ENCODE measurements at regions not wholly inside any gene's neighbourhood (a gene's known extent, or its start where the extent isn't known, plus 50 kb on each side); places are given as distances from the start of the nearest gene placed in this dataset.

DNA sequence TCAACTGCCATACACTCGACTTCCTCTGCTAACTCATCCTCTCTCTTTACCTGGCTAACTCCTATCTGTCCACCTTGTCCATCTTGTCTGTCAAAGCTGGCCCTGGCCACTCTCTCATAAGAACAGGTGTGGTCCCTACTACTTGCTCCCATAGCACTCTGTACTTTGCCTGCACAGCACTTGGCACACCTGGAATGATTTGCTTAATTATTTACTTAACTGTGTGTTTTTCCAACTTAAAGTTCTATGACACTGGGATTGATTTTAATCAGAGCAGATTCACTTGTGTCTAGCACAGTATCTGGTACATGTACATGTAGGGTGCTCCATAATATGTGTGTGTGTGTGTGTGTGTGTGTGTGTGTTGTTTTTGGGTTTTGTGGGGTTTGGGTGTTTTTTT, 111.6 kb downstream of the ZNF281 start (continued):
- TF ChIP-seq TRIM28 (IDR thresholded peaks at IDR 0.05) = no peak
- no peak for TF ChIP-seq GABPB2 (CRISPR knock-in tag; conservative IDR thresholded peaks at IDR 0.05)

DNA sequence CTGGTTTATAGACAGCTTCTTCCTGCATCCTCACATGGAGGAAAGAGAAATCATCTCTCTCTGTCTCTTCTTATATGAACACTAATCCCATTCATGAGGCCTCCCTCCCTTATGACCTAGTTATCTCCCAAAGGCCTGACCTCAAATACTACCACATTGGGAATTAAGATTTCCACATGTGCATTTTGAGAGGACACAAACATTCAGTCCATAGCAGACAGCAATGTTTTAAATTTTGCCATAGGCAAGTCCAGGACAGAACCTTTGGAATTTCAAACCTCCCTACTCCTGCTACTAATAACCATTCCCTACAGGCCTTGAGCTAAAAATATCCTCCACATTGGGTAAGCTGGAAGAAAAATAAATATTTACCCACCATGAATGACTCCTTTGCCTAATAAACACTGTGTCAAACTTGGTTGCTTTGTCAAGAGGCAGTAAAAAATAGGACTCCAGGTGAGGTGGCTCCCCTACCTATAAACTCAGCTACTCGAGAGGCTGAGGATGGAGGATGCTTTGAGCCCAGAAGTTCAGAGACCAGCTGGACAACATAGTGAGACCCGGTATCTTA, 113.7 kb downstream of the ZNF281 start:
- peaks cover 12 to 17% of the 10 kb centered on the region in 2 experiments; a peak in 4 of 5 replicates for H3K27me3 ChIP-seq (ENCODE audit: control insufficient read depth in 2 of 2, insufficient read depth in 2 of 2, low read length in 2 of 2)
- CTCF ChIA-PET (ENCODE audit: low intra/inter-chr PET ratio) = no interaction called here
- BruUV-seq (replicated peaks) = no TSS peak
- no peak for ATAC-seq
- no peak overlapping the region for H3K4me3 ChIP-seq
- H3K9me3 ChIP-seq (replicated peaks; ENCODE audit: control insufficient read depth, insufficient read depth, low read depth, low read length) = no peaks in the 10 kb centered on the region
- H3K36me3 ChIP-seq (ENCODE audit: control insufficient read depth, insufficient read depth, low read length) = no peaks in the 10 kb centered on the region
- in situ Hi-C loops (cut with MboI) (loop anchor here (25.0 kb wide), 1 partner anchor 191 kb away; no protein-coding TSS in a partner anchor), intact Hi-C loops (cut with micrococcal nuclease) (no loop called here)
- no peaks in the 10 kb centered on the region for H3K4me1 ChIP-seq (replicated peaks in 1 of 2; ENCODE audit: control insufficient read depth in 2 of 2, insufficient read depth in 2 of 2, low read length in 2 of 2)
- no peak for TF ChIP-seq DPF2 (IDR thresholded peaks at IDR 0.05)
- no peak for TF ChIP-seq ZNF431 (CRISPR knock-in tag; IDR thresholded peaks at IDR 0.05)
- TF ChIP-seq, protein P1, sequence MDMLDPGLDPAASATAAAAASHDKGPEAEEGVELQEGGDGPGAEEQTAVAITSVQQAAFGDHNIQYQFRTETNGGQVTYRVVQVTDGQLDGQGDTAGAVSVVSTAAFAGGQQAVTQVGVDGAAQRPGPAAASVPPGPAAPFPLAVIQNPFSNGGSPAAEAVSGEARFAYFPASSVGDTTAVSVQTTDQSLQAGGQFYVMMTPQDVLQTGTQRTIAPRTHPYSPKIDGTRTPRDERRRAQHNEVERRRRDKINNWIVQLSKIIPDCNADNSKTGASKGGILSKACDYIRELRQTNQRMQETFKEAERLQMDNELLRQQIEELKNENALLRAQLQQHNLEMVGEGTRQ (CRISPR knock-in tag; IDR thresholded peaks at IDR 0.05) = no peak
- TF ChIP-seq, protein P2, sequence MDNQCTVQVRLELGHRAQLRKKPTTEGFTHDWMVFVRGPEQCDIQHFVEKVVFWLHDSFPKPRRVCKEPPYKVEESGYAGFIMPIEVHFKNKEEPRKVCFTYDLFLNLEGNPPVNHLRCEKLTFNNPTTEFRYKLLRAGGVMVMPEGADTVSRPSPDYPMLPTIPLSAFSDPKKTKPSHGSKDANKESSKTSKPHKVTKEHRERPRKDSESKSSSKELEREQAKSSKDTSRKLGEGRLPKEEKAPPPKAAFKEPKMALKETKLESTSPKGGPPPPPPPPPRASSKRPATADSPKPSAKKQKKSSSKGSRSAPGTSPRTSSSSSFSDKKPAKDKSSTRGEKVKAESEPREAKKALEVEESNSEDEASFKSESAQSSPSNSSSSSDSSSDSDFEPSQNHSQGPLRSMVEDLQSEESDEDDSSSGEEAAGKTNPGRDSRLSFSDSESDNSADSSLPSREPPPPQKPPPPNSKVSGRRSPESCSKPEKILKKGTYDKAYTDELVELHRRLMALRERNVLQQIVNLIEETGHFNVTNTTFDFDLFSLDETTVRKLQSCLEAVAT (IDR thresholded peaks at IDR 0.05) = no peak
- no peak for TF ChIP-seq KHSRP (IDR thresholded peaks at IDR 0.05)
- TF ChIP-seq BACH1 (tag; IDR thresholded peaks at IDR 0.05) = no peak
- no peak for TF ChIP-seq TAF9B (IDR thresholded peaks at IDR 0.05; ENCODE audit: partially characterized antibody)
- TF ChIP-seq CHD2 (IDR thresholded peaks at IDR 0.05; ENCODE audit: low read depth, low read length) = no peak
- TF ChIP-seq, protein P3, sequence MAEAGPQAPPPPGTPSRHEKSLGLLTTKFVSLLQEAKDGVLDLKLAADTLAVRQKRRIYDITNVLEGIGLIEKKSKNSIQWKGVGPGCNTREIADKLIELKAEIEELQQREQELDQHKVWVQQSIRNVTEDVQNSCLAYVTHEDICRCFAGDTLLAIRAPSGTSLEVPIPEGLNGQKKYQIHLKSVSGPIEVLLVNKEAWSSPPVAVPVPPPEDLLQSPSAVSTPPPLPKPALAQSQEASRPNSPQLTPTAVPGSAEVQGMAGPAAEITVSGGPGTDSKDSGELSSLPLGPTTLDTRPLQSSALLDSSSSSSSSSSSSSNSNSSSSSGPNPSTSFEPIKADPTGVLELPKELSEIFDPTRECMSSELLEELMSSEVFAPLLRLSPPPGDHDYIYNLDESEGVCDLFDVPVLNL (CRISPR knock-in tag; IDR thresholded peaks at IDR 0.05; ENCODE audit: low read depth) = no peak
- TF ChIP-seq, protein P4, sequence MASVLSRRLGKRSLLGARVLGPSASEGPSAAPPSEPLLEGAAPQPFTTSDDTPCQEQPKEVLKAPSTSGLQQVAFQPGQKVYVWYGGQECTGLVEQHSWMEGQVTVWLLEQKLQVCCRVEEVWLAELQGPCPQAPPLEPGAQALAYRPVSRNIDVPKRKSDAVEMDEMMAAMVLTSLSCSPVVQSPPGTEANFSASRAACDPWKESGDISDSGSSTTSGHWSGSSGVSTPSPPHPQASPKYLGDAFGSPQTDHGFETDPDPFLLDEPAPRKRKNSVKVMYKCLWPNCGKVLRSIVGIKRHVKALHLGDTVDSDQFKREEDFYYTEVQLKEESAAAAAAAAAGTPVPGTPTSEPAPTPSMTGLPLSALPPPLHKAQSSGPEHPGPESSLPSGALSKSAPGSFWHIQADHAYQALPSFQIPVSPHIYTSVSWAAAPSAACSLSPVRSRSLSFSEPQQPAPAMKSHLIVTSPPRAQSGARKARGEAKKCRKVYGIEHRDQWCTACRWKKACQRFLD (CRISPR knock-in tag; IDR thresholded peaks at IDR 0.05) = no peak
- TF ChIP-seq GTF2B (IDR thresholded peaks at IDR 0.05; ENCODE audit: extremely low read depth, insufficient read length) = no peak
- TF ChIP-seq BMI1 (IDR thresholded peaks at IDR 0.05; ENCODE audit: low read length) = no peak
- TF ChIP-seq FOXK1 (CRISPR knock-in tag; IDR thresholded peaks at IDR 0.05; ENCODE audit: borderline replicate concordance) = no peak
- POLR2A ChIA-PET = interaction anchor here (0.6 kb wide), 1 partner anchor 188 kb away, joined by 3 read pairs; no protein-coding TSS in a partner anchor
- no peak for FAIRE-seq
- no peaks in the 10 kb centered on the region for H4K20me1 ChIP-seq (replicated peaks; ENCODE audit: control insufficient read depth, insufficient read depth, low read length)
- no peaks in the 10 kb centered on the region for H3K79me2 ChIP-seq (ENCODE audit: control insufficient read depth, insufficient read depth, low read length)
- no peak overlapping the region for H3K4me2 ChIP-seq (ENCODE audit: insufficient read depth, low read length)
- WGBS (ENCODE audit: insufficient coverage, low coverage, missing lambda C conversion rate) = 0% methylated on average over 2 of the region's 2 CpGs
- H3K9ac ChIP-seq (ENCODE audit: insufficient read depth in 1 of 2, low read depth in 2 of 2, low read length in 2 of 2) = no peak overlapping the region
- DNase-seq (ENCODE audit: extremely low read depth in 1 of 4, low spot score in 3 of 4) = no peak
- H3K27ac ChIP-seq (ENCODE audit: extremely low read depth, low read depth, low read length) = no peak overlapping the region
- H3K9me1 ChIP-seq (ENCODE audit: control insufficient read depth, insufficient read depth, low read length) = no peaks in the 10 kb centered on the region
- no peak overlapping the region for H2AFZ ChIP-seq (ENCODE audit: low read depth, low read length)
